ENCODE measurements at regions not wholly inside any gene's neighbourhood (a gene's known extent, or its start where the extent isn't known, plus 50 kb on each side); places are given as distances from the start of the nearest gene placed in this dataset.

- no peak for DNase-seq
Observed at GRCh38 chr12:41981013-41981412, 163.7 kb downstream of the GXYLT1 start.

- DNase-seq, result no peak
Observed at GRCh38 chr12:41980390-41980789, 164.3 kb downstream of the GXYLT1 start.

GRCh38 chr12:41979574-41979973, 165.1 kb downstream of the GXYLT1 start:
- DNase-seq, result no peak

GRCh38 chr12:41972598-41972997, 172.1 kb downstream of the GXYLT1 start:
- no peak for DNase-seq

- no peak for DNase-seq
Observed at GRCh38 chr12:41972196-41972595, 172.5 kb downstream of the GXYLT1 start.

- no peak for DNase-seq
Observed at GRCh38 chr12:41970744-41971143, 173.9 kb downstream of the GXYLT1 start.

- no peak for DNase-seq
Observed at GRCh38 chr12:41968599-41968998, 176.1 kb downstream of the GXYLT1 start.

GRCh38 chr12:41967668-41968500, 176.8 kb downstream of the GXYLT1 start:
- DNase-seq, result no peak

- DNase-seq, result no peak
Observed at GRCh38 chr12:41966916-41967315, 177.8 kb downstream of the GXYLT1 start.

- no peak for DNase-seq
Observed at GRCh38 chr12:41966001-41966400, 178.7 kb downstream of the GXYLT1 start.

- DNase-seq, result no peak
Observed at GRCh38 chr12:41963398-41963797, 181.3 kb downstream of the GXYLT1 start.

GRCh38 chr12:41962171-41962572, 182.5 kb downstream of the GXYLT1 start:
- DNase-seq, result no peak

- no peak for DNase-seq
Observed at GRCh38 chr12:41959271-41959670, 185.4 kb downstream of the GXYLT1 start.

GRCh38 chr12:41956353-41956752, 188.3 kb downstream of the GXYLT1 start:
- DNase-seq, result no peak

- no peak for DNase-seq
Observed at GRCh38 chr12:41950455-41950854, 194.2 kb downstream of the GXYLT1 start.

GRCh38 chr12:41946106-41946505, 198.6 kb downstream of the GXYLT1 start:
- no peak for DNase-seq

GRCh38 chr12:41944216-41944615, 200.5 kb downstream of the GXYLT1 start:
- DNase-seq, result no peak

- DNase-seq, result no peak
Observed at GRCh38 chr12:41943671-41944070, 201.0 kb downstream of the GXYLT1 start.

GRCh38 chr12:41942354-41942753, 202.3 kb downstream of the GXYLT1 start:
- no peak for DNase-seq

- DNase-seq, result no peak
Observed at GRCh38 chr12:41941079-41941478, 203.6 kb downstream of the GXYLT1 start.

GRCh38 chr12:41940571-41940970, 204.1 kb downstream of the GXYLT1 start:
- no peak for DNase-seq

- DNase-seq, result no peak
Observed at GRCh38 chr12:41936333-41936732, 208.3 kb downstream of the GXYLT1 start.

GRCh38 chr12:41935911-41936310, 208.8 kb downstream of the GXYLT1 start:
- no peak for DNase-seq

GRCh38 chr12:41932470-41932991, 212.1 kb downstream of the GXYLT1 start:
- DNase-seq, result peak; percentile 53
